Pancreas (tissue), 10 donors: ENCODE measurements at regions not wholly inside any gene's neighbourhood (a gene's known extent, or its start where the extent isn't known, plus 50 kb on each side); places are given as distances from the start of the nearest gene placed in this dataset.

Experiments used
- ATAC-seq, 4 donors: fragments of 200-7000 bp; cut with Tn5 transposase; one replicate each; pipeline versions ENCODE4 v1.8.0 to v1.9.1; 2020; ENCODE audit warnings: mild to moderate bottlenecking in 4 of 4, moderate library complexity in 4 of 4
- DNase-seq, 6 donors: peaks; one replicate each; pipeline ENCODE4 v3.0.0-alpha.2; 2020
- FAIRE-seq: peaks from 2 replicates; lab custom pipeline; 2012; peaks lifted over from hg19 to GRCh38; lab: Jason Lieb, UNC
- H3K27ac ChIP-seq, 4 donors: fragments of 200-600 bp; sonication (generic); 1 replicate in 3 of 4; 2 replicates in 1 of 4; pipeline versions ENCODE4 v1.5.0 to v1.8.0; 2020
- H3K27me3 ChIP-seq, 4 donors: fragments of 200-600 bp; one replicate each; pipeline ENCODE4 v1.8.0; 2021
- H3K36me3 ChIP-seq, 3 donors: fragments of 200-600 bp; sonication (generic) in 1 of 3; one replicate each; pipeline versions ENCODE4 v1.5.0 to v1.8.0; 2020 to 2021
- H3K4me1 ChIP-seq, 3 donors: fragments of 200-600 bp; one replicate each; pipeline ENCODE4 v1.8.0; 2021
- H3K4me3 ChIP-seq, 4 donors: fragments of 200-600 bp; sonication (generic) in 2 of 4; one replicate each; pipeline versions ENCODE4 v1.5.0 to v1.8.0; 2020 to 2021
- H3K9me3 ChIP-seq, 4 donors: fragments of 200-600 bp; one replicate each; pipeline ENCODE4 v1.8.0; 2021
- WGBS, 2 donors: extraction: QIAGEN DNeasy Blood & Tissue Kit; methylation state at CpG; one replicate each; pipeline ENCODE4 v1.1.7; 2013; 5-methylcytosine and 5-hydroxymethylcytosine counted together
- intact Hi-C, 3 donors: fragments of 100-400 bp; cut with DNase I; formaldehyde crosslinking; loops; one replicate each; pipeline versions ENCODE4 v1.11.1 to v1.14.2; 2022
- TF ChIP-seq, protein P1 (sequence below), 4 donors: fragments of 200-600 bp; sonication (generic) in 3 of 4; IDR thresholded peaks; one replicate each; pipeline versions ENCODE4 v1.5.0 to v1.8.0; 2021; ENCODE audit warnings: antibody characterized with exemption in 4 of 4
- donor health status: healthy with polysubstance abuse.
- donor health status: DM: no; HTN: no; CAD: no; lungs with moderate emphysema.
- donor health status: DM: no; HTN: no; CAD: no.
- donor health status: control.
- donor health status: control.
- donor health status: Bipolar disorder and iron deficiency.
- donor health status: DM: yes; HTN: yes; CAD: no.
- donor health status: DM: no; HTN: no; CAD: no.
- donor health status: DM: no; HTN: no; CAD: no.
- donor health status: DM: yes; HTN: yes; CAD: no.

GRCh38 chr13:30111810-30112209 is 195.5 kb downstream of the KATNAL1 start:
- ATAC-seq: no peak
- H3K27me3 ChIP-seq: no peaks in the 10 kb centered on the region
- no peak for FAIRE-seq
- no peaks in the 10 kb centered on the region for H3K36me3 ChIP-seq
- TF ChIP-seq, protein P1, sequence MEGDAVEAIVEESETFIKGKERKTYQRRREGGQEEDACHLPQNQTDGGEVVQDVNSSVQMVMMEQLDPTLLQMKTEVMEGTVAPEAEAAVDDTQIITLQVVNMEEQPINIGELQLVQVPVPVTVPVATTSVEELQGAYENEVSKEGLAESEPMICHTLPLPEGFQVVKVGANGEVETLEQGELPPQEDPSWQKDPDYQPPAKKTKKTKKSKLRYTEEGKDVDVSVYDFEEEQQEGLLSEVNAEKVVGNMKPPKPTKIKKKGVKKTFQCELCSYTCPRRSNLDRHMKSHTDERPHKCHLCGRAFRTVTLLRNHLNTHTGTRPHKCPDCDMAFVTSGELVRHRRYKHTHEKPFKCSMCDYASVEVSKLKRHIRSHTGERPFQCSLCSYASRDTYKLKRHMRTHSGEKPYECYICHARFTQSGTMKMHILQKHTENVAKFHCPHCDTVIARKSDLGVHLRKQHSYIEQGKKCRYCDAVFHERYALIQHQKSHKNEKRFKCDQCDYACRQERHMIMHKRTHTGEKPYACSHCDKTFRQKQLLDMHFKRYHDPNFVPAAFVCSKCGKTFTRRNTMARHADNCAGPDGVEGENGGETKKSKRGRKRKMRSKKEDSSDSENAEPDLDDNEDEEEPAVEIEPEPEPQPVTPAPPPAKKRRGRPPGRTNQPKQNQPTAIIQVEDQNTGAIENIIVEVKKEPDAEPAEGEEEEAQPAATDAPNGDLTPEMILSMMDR (IDR thresholded peaks at IDR 0.05): no peak
- H3K27ac ChIP-seq: no peak overlapping the region
- H3K4me3 ChIP-seq: no peak overlapping the region
- WGBS, 2 donors: 88 to 92% methylated on average over 5 of the region's 5 CpGs
- H3K9me3 ChIP-seq: no peaks in the 10 kb centered on the region
- DNase-seq: no peak
- peaks cover 8 to 21% (median 18%) of the 10 kb centered on the region in 3 donors for H3K4me1 ChIP-seq
- intact Hi-C loops: loop anchor here in 2 of 3 donors (5.0 to 10.0 kb wide), 5 partner anchors 265 to 607 kb away; no protein-coding TSS in a partner anchor

- WGBS, 2 donors: 78% methylated on average over 11 of the region's 11 CpGs
- Histone ChIP-seq H3K4me1 (peaks cover 8 to 19% (median 15%) of the 10 kb centered on the region in 3 donors), H3K27me3 (no peaks in the 10 kb centered on the region), H3K4me3 (no peak overlapping the region), H3K36me3 (no peaks in the 10 kb centered on the region), H3K27ac (no peak overlapping the region), H3K9me3 (no peaks in the 10 kb centered on the region)
- intact Hi-C loops: loop anchor here in 2 of 3 donors (5.0 to 10.0 kb wide), 5 partner anchors 263 to 606 kb away; no protein-coding TSS in a partner anchor
- DNase-seq: no peak
- TF ChIP-seq, protein P1 (IDR thresholded peaks at IDR 0.05): no peak
- FAIRE-seq: no peak
- ATAC-seq: no peak
Observed at GRCh38 chr13:30110301-30111070, 196.9 kb downstream of the KATNAL1 start.

- FAIRE-seq (no peak), ATAC-seq (no peak), DNase-seq (no peak)
- peak overlapping the region in 2 of 4 donors; percentile 53 to 57 for H3K27ac ChIP-seq
- 92% methylated on average over 8 of the region's 8 CpGs for WGBS, 2 donors
- H3K4me3 ChIP-seq: no peak overlapping the region
- H3K36me3 ChIP-seq: no peaks in the 10 kb centered on the region
- TF ChIP-seq, protein P1 (IDR thresholded peaks at IDR 0.05): no peak
- intact Hi-C loops: loop anchor here in 2 of 3 donors (5.0 to 10.0 kb wide), 5 partner anchors 262 to 605 kb away; no protein-coding TSS in a partner anchor
- no peaks in the 10 kb centered on the region for H3K27me3 ChIP-seq
- H3K9me3 ChIP-seq: no peaks in the 10 kb centered on the region
- peaks cover 8 to 16% (median 13%) of the 10 kb centered on the region in 3 donors for H3K4me1 ChIP-seq
Observed at GRCh38 chr13:30109471-30110135, 197.7 kb downstream of the KATNAL1 start.

GRCh38 chr13:30108913-30109237 is 198.5 kb downstream of the KATNAL1 start:
- TF ChIP-seq, protein P1 (IDR thresholded peaks at IDR 0.05): no peak
- no peak overlapping the region for H3K4me3 ChIP-seq
- no peaks in the 10 kb centered on the region for H3K36me3 ChIP-seq
- intact Hi-C loops: no loop called here
- peak overlapping the region in 2 of 4 donors; percentile 53 to 57 for H3K27ac ChIP-seq
- ATAC-seq (peak; percentile 67 to 87 (median 82)), DNase-seq (peak; percentile 66 to 84 (median 74)), FAIRE-seq (no peak)
- H3K4me1 ChIP-seq: peaks cover 3 to 10% (median 7%) of the 10 kb centered on the region in 3 donors
- no peaks in the 10 kb centered on the region for H3K27me3 ChIP-seq
- H3K9me3 ChIP-seq: no peaks in the 10 kb centered on the region
- 31 to 32% methylated on average over 8 of the region's 8 CpGs for WGBS, 2 donors
